ENCODE measurements at regions not wholly inside any gene's neighbourhood (a gene's known extent, or its start where the extent isn't known, plus 50 kb on each side); places are given as distances from the start of the nearest gene placed in this dataset.

DNA sequence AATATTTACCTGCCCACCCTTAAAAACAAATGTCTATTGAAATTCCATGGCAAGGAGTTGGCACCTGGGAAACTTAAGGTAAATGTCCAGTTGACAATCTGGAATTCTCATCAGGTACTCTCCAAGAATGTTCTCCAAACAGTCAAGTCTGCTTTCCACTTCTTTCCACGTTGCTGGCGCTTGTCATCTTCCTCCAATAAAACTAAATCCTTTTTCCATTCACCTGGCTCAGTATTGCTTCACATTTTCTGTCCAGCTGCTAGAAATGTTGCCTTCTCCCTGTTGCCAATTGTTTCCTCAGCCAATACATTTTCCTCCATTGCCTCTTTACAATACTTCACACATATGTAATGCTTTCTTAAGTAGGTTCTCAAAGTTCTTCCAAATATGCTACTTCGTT is 1288.1 kb upstream of the MAP3K7 start:
- H3K4me3 ChIP-seq: no peak overlapping the region
- no peak overlapping the region for H3K27ac ChIP-seq
- intact Hi-C loops (cut with DNase I; ENCODE audit: low total_unique reads): no loop called here
- DNase-seq: no peak
- H3K27me3 ChIP-seq: no peaks in the 10 kb centered on the region
- no peaks in the 10 kb centered on the region for H3K36me3 ChIP-seq
- H3K4me1 ChIP-seq: no peaks in the 10 kb centered on the region
- no peaks in the 10 kb centered on the region for H3K9me3 ChIP-seq
- TF ChIP-seq, protein P1, sequence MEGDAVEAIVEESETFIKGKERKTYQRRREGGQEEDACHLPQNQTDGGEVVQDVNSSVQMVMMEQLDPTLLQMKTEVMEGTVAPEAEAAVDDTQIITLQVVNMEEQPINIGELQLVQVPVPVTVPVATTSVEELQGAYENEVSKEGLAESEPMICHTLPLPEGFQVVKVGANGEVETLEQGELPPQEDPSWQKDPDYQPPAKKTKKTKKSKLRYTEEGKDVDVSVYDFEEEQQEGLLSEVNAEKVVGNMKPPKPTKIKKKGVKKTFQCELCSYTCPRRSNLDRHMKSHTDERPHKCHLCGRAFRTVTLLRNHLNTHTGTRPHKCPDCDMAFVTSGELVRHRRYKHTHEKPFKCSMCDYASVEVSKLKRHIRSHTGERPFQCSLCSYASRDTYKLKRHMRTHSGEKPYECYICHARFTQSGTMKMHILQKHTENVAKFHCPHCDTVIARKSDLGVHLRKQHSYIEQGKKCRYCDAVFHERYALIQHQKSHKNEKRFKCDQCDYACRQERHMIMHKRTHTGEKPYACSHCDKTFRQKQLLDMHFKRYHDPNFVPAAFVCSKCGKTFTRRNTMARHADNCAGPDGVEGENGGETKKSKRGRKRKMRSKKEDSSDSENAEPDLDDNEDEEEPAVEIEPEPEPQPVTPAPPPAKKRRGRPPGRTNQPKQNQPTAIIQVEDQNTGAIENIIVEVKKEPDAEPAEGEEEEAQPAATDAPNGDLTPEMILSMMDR (IDR thresholded peaks at IDR 0.05): no peak

DNA sequence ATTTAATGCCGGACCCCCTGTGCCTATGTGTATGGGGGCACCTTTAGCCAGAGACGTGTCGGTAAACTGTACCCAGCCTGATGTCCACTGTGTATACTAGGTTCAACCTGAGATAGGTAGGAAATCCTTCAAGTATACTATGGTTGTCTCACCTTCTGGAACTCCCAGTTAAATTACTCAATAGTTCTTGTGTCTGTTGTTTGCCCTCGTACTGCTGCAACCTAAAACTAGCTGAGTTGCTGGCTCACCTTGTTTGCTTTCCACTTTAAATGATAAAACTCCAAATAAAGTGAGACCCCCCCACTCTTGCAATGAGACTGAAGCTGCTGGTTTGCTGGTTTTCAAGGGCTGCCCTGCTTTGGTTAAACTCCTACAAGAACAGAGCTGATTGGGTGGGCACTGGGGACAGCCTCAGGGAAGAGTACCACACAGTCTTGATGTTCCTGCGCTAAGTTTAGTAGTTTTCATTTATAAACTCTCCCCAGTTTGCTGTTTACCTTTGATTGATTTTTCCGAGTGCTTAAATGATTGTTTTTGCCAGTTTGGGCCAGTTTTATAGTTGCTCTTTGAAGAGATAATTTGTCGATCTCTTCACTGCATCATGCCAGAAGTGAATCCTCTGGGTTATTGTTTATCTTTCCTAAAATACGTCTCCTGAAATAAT is 1281.8 kb upstream of the MAP3K7 start:
- H3K27ac ChIP-seq: no peak overlapping the region
- no peaks in the 10 kb centered on the region for H3K9me3 ChIP-seq
- H3K4me3 ChIP-seq: no peak overlapping the region
- intact Hi-C loops (cut with DNase I; ENCODE audit: low total_unique reads): no loop called here
- no peak for DNase-seq
- no peaks in the 10 kb centered on the region for H3K27me3 ChIP-seq
- H3K36me3 ChIP-seq: no peaks in the 10 kb centered on the region
- no peaks in the 10 kb centered on the region for H3K4me1 ChIP-seq
- TF ChIP-seq, protein P1 (IDR thresholded peaks at IDR 0.05): no peak

DNA sequence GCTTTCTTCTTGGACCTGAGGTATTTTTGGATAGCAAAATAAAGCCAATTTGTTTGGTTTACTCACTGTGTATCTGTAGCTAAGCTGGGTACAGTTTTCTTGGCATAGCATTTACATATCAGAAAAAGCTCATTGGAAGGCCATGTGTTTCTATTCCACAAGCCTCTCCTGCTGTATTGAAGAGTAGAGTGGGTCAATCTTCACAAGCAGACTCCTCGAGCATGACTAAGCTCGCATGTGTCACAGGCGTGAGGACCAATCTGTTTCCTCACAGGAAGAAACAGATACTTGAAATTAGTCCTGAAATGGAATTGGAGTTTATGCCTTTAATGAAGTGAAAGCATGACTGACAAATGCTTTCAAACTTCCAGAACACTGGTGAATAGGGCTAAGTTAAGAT is 1279.0 kb upstream of the MAP3K7 start:
- H3K27ac ChIP-seq: no peak overlapping the region
- no peaks in the 10 kb centered on the region for H3K36me3 ChIP-seq
- H3K27me3 ChIP-seq: no peaks in the 10 kb centered on the region
- H3K4me1 ChIP-seq: no peaks in the 10 kb centered on the region
- H3K9me3 ChIP-seq: no peaks in the 10 kb centered on the region
- no peak for DNase-seq
- TF ChIP-seq, protein P1 (IDR thresholded peaks at IDR 0.05): no peak
- intact Hi-C loops (cut with DNase I; ENCODE audit: low total_unique reads): no loop called here
- H3K4me3 ChIP-seq: no peak overlapping the region

DNA sequence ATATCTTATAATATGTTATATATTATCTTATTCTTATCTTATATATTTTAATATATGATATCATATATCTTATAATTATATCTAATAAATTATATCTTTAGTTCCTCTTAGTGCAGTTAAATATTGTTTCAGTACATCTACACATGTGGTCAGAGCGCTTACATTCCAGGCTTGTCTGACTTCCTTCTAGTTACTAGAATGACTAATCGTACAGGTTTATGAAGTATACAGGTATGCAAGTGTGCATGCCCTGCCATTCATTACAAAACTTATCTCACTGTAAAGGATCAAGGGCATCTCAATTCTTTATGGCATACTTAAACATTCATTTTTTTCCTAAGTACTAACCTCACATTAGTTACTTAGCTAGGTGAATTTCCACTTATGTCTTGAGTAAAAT is 1278.0 kb upstream of the MAP3K7 start:
- no peaks in the 10 kb centered on the region for H3K27me3 ChIP-seq
- H3K4me3 ChIP-seq: no peak overlapping the region
- H3K4me1 ChIP-seq: no peaks in the 10 kb centered on the region
- no peak for DNase-seq
- no peaks in the 10 kb centered on the region for H3K9me3 ChIP-seq
- no peaks in the 10 kb centered on the region for H3K36me3 ChIP-seq
- intact Hi-C loops (cut with DNase I; ENCODE audit: low total_unique reads): no loop called here
- TF ChIP-seq, protein P1 (IDR thresholded peaks at IDR 0.05): no peak
- no peak overlapping the region for H3K27ac ChIP-seq

DNA sequence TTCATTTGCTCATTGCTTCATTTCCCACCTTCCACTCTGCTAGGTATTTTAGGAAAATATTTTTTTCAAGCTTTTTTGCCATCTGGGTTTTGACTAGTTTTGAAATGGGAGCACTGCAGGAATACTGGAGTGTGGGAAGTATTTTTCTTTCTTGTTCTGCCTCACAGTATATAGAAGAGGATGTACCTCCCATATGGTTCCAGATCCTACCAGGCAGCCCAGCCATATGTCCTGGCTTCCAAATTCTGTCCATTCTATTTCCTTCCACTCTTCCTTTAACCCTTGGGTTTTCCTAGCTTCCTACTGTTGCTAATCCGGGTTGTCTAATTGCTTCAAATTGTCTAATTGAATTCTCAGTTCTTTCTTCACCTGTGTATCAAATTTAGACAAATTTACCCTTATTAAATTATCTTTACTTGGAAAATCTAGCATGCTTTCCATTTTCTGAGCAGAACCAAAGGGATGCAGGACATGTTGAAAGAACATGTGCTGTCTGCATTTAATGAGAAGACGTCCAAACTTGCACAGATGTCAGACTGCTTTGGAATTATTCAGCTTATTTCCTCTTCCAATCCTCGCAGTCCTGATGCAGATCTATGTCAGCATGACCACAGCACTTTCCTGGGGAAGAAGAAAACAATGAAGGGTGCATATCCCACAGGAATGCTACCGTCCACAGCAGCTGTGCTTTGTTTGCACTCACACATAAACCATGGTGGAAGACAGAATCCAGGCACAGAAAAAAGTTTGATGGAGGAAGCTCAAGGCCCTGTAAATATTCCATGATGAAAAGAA is 1273.9 kb upstream of the MAP3K7 start:
- DNase-seq: no peak
- no peaks in the 10 kb centered on the region for H3K9me3 ChIP-seq
- H3K27me3 ChIP-seq: no peaks in the 10 kb centered on the region
- TF ChIP-seq, protein P1 (IDR thresholded peaks at IDR 0.05): no peak
- H3K27ac ChIP-seq: no peak overlapping the region
- no peaks in the 10 kb centered on the region for H3K4me1 ChIP-seq
- intact Hi-C loops (cut with DNase I; ENCODE audit: low total_unique reads): no loop called here
- H3K36me3 ChIP-seq: no peaks in the 10 kb centered on the region
- H3K4me3 ChIP-seq: no peak overlapping the region
